Endothelial cell (in vitro differentiated cells): ENCODE measurements at regions not wholly inside any gene's neighbourhood (a gene's known extent, or its start where the extent isn't known, plus 50 kb on each side); places are given as distances from the start of the nearest gene placed in this dataset.

Experiments
- DNase-seq: peaks from one replicate; pipeline ENCODE4 v3.0.0; 2021; ENCODE audit warnings: low spot score
- H3K27ac Mint-ChIP-seq: one replicate; pipeline ENCODE4 v1.8.0; 2021; ENCODE audit warnings: mixed read lengths, inconsistent platforms; ENCODE audit not compliant: unreplicated experiment
- H3K27me3 Mint-ChIP-seq: one replicate; pipeline ENCODE4 v1.8.0; 2021; ENCODE audit warnings: mild to moderate bottlenecking, moderate library complexity, mixed read lengths, inconsistent platforms; ENCODE audit not compliant: unreplicated experiment
- H3K36me3 Mint-ChIP-seq: one replicate; pipeline ENCODE4 v1.8.0; 2021; ENCODE audit warnings: mild to moderate bottlenecking, low read depth, mixed read lengths, inconsistent platforms; ENCODE audit not compliant: unreplicated experiment
- H3K4me1 Mint-ChIP-seq: one replicate; pipeline ENCODE4 v1.8.0; 2021; ENCODE audit warnings: mild to moderate bottlenecking, mixed read lengths, inconsistent platforms; ENCODE audit not compliant: unreplicated experiment
- H3K4me3 Mint-ChIP-seq: one replicate; pipeline ENCODE4 v1.8.0; 2021; ENCODE audit warnings: mild to moderate bottlenecking, mixed read lengths, inconsistent platforms; ENCODE audit not compliant: unreplicated experiment
- H3K9me3 Mint-ChIP-seq: one replicate; pipeline ENCODE4 v1.8.0; 2021; ENCODE audit warnings: mixed read lengths, inconsistent platforms; ENCODE audit not compliant: unreplicated experiment
- TF ChIP-seq, protein P1 (sequence below): fragments of 200-600 bp; sonication (generic); IDR thresholded peaks from one replicate; pipeline ENCODE4 v1.5.0; 2021; ENCODE audit warnings: antibody characterized with exemption; ENCODE audit not compliant: unreplicated experiment

- Mint-ChIP-seq H3K27ac (no peak overlapping the region), H3K9me3 (peaks cover 12% of the 10 kb centered on the region), H3K27me3 (no peaks in the 10 kb centered on the region), H3K36me3 (no peaks in the 10 kb centered on the region), H3K4me3 (no peak overlapping the region), H3K4me1 (no peaks in the 10 kb centered on the region)
- DNase-seq = no peak
- TF ChIP-seq, protein P1, sequence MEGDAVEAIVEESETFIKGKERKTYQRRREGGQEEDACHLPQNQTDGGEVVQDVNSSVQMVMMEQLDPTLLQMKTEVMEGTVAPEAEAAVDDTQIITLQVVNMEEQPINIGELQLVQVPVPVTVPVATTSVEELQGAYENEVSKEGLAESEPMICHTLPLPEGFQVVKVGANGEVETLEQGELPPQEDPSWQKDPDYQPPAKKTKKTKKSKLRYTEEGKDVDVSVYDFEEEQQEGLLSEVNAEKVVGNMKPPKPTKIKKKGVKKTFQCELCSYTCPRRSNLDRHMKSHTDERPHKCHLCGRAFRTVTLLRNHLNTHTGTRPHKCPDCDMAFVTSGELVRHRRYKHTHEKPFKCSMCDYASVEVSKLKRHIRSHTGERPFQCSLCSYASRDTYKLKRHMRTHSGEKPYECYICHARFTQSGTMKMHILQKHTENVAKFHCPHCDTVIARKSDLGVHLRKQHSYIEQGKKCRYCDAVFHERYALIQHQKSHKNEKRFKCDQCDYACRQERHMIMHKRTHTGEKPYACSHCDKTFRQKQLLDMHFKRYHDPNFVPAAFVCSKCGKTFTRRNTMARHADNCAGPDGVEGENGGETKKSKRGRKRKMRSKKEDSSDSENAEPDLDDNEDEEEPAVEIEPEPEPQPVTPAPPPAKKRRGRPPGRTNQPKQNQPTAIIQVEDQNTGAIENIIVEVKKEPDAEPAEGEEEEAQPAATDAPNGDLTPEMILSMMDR = no peak
These were observed 162.4 kb upstream of the FSCB start for GRCh38 chr14:44669496-44669895.

GRCh38 chr14:44663136-44663535, 156.1 kb upstream of the FSCB start:
- TF ChIP-seq, protein P1 = no peak
- Mint-ChIP-seq H3K27ac (no peak overlapping the region), H3K36me3 (no peaks in the 10 kb centered on the region), H3K9me3 (no peaks in the 10 kb centered on the region), H3K4me1 (peaks cover 6% of the 10 kb centered on the region), H3K4me3 (no peak overlapping the region), H3K27me3 (no peaks in the 10 kb centered on the region)
- DNase-seq = no peak

DNA sequence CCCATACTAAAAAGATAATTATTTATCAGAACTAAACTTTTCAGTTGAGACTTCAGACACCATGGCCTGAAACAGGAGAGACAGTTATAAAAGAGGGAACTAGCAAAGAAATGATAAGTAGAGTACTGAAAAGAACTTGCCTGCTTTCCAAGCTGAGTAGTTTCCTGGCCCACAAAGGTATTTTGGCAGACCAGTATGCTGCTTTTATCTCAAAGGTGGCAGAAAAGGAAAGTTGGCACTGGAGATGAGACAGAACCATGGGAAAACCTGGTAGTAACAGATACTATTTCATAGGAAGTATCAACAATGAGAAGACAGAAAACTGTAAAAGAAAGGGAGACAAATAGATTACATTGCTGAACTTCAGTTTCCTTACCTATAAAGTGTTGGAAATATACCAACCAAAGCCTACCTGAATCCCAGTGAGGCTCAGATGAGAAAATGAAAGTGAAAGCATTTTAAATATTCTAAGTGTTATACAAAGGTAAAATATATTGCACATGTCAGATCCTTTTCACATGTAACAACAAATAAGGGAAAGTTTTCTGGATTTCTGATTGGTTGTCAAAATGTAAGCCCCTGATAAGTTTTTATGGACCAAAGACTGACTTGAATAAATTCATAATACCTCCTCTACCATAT, 155.3 kb upstream of the FSCB start:
- no peak overlapping the region for H3K4me3 Mint-ChIP-seq
- no peak overlapping the region for H3K27ac Mint-ChIP-seq
- no peaks in the 10 kb centered on the region for H3K36me3 Mint-ChIP-seq
- TF ChIP-seq, protein P1 = no peak
- no peaks in the 10 kb centered on the region for H3K9me3 Mint-ChIP-seq
- no peak for DNase-seq
- no peaks in the 10 kb centered on the region for H3K27me3 Mint-ChIP-seq
- peaks cover 6% of the 10 kb centered on the region for H3K4me1 Mint-ChIP-seq

DNA sequence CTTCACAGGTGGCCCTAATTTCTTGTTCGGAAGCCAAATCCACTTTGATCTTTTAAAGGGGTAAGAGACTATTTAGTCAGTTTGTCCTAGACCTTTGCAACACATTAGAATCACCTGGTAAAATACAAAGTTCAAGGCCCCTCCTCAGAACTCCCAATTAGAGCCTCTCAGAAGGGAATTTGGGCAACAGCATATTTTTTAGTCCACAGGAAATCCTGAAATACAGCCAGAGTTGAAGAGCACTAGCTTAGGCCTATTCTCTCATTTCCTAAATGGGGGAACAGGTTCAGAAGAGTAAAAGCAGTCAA, 151.3 kb upstream of the FSCB start:
- no peak overlapping the region for H3K4me3 Mint-ChIP-seq
- DNase-seq = no peak
- H3K36me3 Mint-ChIP-seq = no peaks in the 10 kb centered on the region
- no peaks in the 10 kb centered on the region for H3K9me3 Mint-ChIP-seq
- TF ChIP-seq, protein P1 = no peak
- no peaks in the 10 kb centered on the region for H3K27me3 Mint-ChIP-seq
- peaks cover 3% of the 10 kb centered on the region for H3K4me1 Mint-ChIP-seq
- H3K27ac Mint-ChIP-seq = no peak overlapping the region

- Mint-ChIP-seq H3K4me3 (no peak overlapping the region), H3K36me3 (no peaks in the 10 kb centered on the region), H3K27me3 (no peaks in the 10 kb centered on the region), H3K27ac (no peak overlapping the region), H3K4me1 (no peaks in the 10 kb centered on the region), H3K9me3 (no peaks in the 10 kb centered on the region)
- peak; percentile 12 for DNase-seq
- TF ChIP-seq, protein P1 = no peak
These were observed 150.8 kb upstream of the FSCB start for GRCh38 chr14:44657696-44658388.
